ENCODE measurements at regions not wholly inside any gene's neighbourhood (a gene's known extent, or its start where the extent isn't known, plus 50 kb on each side); places are given as distances from the start of the nearest gene placed in this dataset.

DNA sequence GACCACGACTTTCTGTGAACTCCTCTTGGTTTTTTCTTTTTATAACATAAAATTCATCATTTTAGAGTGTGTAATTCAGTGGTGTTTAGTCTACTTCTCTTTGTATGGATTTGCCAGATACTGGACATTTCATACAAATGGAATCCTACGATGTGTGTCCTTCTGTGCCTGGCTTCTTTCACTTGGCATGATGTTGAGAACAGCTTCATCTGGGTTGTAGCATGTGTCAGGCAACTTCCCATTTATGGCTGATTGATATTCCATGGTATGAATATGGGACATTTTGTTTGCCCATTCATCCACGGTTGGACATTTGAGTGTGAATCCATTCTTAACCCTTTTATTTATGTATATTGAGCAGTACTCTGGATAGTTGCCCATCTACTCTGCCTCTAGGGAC is 82.7 kb upstream of the KLF13 start:
- Histone ChIP-seq H3K4me1 (ENCODE audit: control insufficient read depth, insufficient read depth, low read length) (no peaks in the 10 kb centered on the region), H3K9me3 (ENCODE audit: control insufficient read depth, low read length) (no peaks in the 10 kb centered on the region), H3K36me3 (ENCODE audit: control insufficient read depth, insufficient read depth, low read length) (no peaks in the 10 kb centered on the region), H3K27me3 (ENCODE audit: control insufficient read depth, insufficient read depth, low read length, poor library complexity, severe bottlenecking) (peaks cover 13% of the 10 kb centered on the region), H3K9ac (ENCODE audit: extremely low read depth, low read length, poor library complexity, severe bottlenecking) (no peak overlapping the region), H3K27ac (ENCODE audit: low read depth, low read length) (no peak overlapping the region), H3K4me3 (ENCODE audit: low read length) (no peak overlapping the region)
- WGBS, 2 experiments (ENCODE audit: insufficient coverage in 1 of 2, insufficient read length in 1 of 2): 76 to 100% methylated on average over 1 to 3 of the region's 3 CpGs
- TF ChIP-seq, protein P1, sequence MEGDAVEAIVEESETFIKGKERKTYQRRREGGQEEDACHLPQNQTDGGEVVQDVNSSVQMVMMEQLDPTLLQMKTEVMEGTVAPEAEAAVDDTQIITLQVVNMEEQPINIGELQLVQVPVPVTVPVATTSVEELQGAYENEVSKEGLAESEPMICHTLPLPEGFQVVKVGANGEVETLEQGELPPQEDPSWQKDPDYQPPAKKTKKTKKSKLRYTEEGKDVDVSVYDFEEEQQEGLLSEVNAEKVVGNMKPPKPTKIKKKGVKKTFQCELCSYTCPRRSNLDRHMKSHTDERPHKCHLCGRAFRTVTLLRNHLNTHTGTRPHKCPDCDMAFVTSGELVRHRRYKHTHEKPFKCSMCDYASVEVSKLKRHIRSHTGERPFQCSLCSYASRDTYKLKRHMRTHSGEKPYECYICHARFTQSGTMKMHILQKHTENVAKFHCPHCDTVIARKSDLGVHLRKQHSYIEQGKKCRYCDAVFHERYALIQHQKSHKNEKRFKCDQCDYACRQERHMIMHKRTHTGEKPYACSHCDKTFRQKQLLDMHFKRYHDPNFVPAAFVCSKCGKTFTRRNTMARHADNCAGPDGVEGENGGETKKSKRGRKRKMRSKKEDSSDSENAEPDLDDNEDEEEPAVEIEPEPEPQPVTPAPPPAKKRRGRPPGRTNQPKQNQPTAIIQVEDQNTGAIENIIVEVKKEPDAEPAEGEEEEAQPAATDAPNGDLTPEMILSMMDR (conservative IDR thresholded peaks at IDR 0.05): no peak
- H3K36me3 Mint-ChIP-seq (ENCODE audit: low read depth): no peaks in the 10 kb centered on the region
- H3K4me1 Mint-ChIP-seq: no peaks in the 10 kb centered on the region
- H3K27me3 Mint-ChIP-seq (ENCODE audit: insufficient read depth): peaks cover 15% of the 10 kb centered on the region
- H3K4me3 Mint-ChIP-seq: no peak overlapping the region
- no peaks in the 10 kb centered on the region for H3K9me3 Mint-ChIP-seq
- no peak overlapping the region for H3K27ac Mint-ChIP-seq
- DNase-seq: no peak

- no peaks in the 10 kb centered on the region for H3K9me3 Mint-ChIP-seq
- no peaks in the 10 kb centered on the region for H3K36me3 Mint-ChIP-seq (ENCODE audit: low read depth)
- H3K27ac Mint-ChIP-seq: no peak overlapping the region
- DNase-seq: no peak
- TF ChIP-seq, protein P1 (conservative IDR thresholded peaks at IDR 0.05): no peak
- Histone ChIP-seq H3K9me3 (ENCODE audit: control insufficient read depth, low read length) (no peaks in the 10 kb centered on the region), H3K27ac (ENCODE audit: low read depth, low read length) (no peak overlapping the region), H3K9ac (ENCODE audit: extremely low read depth, low read length, poor library complexity, severe bottlenecking) (no peak overlapping the region), H3K4me3 (ENCODE audit: low read length) (no peak overlapping the region), H3K27me3 (ENCODE audit: control insufficient read depth, insufficient read depth, low read length, poor library complexity, severe bottlenecking) (peaks cover 13% of the 10 kb centered on the region), H3K36me3 (ENCODE audit: control insufficient read depth, insufficient read depth, low read length) (no peaks in the 10 kb centered on the region), H3K4me1 (ENCODE audit: control insufficient read depth, insufficient read depth, low read length) (no peaks in the 10 kb centered on the region)
- 75 to 92% methylated on average over 1 to 4 of the region's 4 CpGs for WGBS, 2 experiments (ENCODE audit: insufficient coverage in 1 of 2, insufficient read length in 1 of 2)
- no peaks in the 10 kb centered on the region for H3K4me1 Mint-ChIP-seq
- H3K4me3 Mint-ChIP-seq: no peak overlapping the region
- H3K27me3 Mint-ChIP-seq (ENCODE audit: insufficient read depth): peaks cover 15% of the 10 kb centered on the region
Measured at GRCh38 chr15:31245135-31245689, 81.4 kb upstream of the KLF13 start.

DNA sequence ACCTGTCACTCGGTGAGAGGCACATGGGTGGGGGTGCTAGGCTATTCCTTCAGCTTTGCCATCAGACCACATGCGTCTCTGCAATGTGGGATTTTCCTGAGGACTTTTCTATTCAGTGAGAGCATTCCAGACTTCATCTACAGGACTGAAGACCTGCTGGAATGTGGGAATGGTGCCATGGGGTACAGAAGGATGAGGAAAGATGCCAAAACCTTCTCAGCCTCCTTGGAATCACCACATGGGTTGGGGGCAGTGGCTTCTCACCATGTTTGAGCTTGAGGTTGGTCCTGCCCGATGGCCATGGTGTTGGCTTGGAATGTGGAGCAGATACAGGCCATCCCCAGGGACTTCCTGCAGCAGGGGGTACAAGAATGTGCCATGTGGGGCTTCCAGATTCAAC is 80.9 kb upstream of the KLF13 start:
- WGBS, 2 experiments (ENCODE audit: insufficient coverage in 1 of 2, insufficient read length in 1 of 2): 88 to 91% methylated on average over 3 of the region's 3 CpGs
- H3K9me3 Mint-ChIP-seq: no peaks in the 10 kb centered on the region

More for the DNA sequence above, 80.9 kb upstream of the KLF13 start:
- no peaks in the 10 kb centered on the region for H3K4me1 ChIP-seq (ENCODE audit: control insufficient read depth, insufficient read depth, low read length)
- H3K36me3 Mint-ChIP-seq (ENCODE audit: low read depth): no peaks in the 10 kb centered on the region
- H3K4me3 Mint-ChIP-seq: no peak overlapping the region
- H3K27me3 ChIP-seq (ENCODE audit: control insufficient read depth, insufficient read depth, low read length, poor library complexity, severe bottlenecking): peaks cover 13% of the 10 kb centered on the region
- peaks cover 16% of the 10 kb centered on the region for H3K27me3 Mint-ChIP-seq (ENCODE audit: insufficient read depth)
- no peak overlapping the region for H3K27ac Mint-ChIP-seq
- no peaks in the 10 kb centered on the region for H3K9me3 ChIP-seq (ENCODE audit: control insufficient read depth, low read length)
- no peak overlapping the region for H3K9ac ChIP-seq (ENCODE audit: extremely low read depth, low read length, poor library complexity, severe bottlenecking)
- H3K4me1 Mint-ChIP-seq: no peaks in the 10 kb centered on the region
- no peak overlapping the region for H3K4me3 ChIP-seq (ENCODE audit: low read length)
- H3K36me3 ChIP-seq (ENCODE audit: control insufficient read depth, insufficient read depth, low read length): no peaks in the 10 kb centered on the region
- TF ChIP-seq, protein P1 (conservative IDR thresholded peaks at IDR 0.05): no peak
- H3K27ac ChIP-seq (ENCODE audit: low read depth, low read length): no peak overlapping the region
- no peak for DNase-seq

All from endodermal cell (in vitro differentiated cells).